IMR-90 (cell line): ENCODE measurements at regions not wholly inside any gene's neighbourhood (a gene's known extent, or its start where the extent isn't known, plus 50 kb on each side); places are given as distances from the start of the nearest gene placed in this dataset.

Experiments used
- ATAC-seq: fragments of 200-7000 bp; cut with Tn5 transposase; 2 replicates; pipeline ENCODE4 v1.9.1; 2020; ENCODE audit warnings: low read depth, mild to moderate bottlenecking, moderate library complexity
- BruUV-seq: library from RNA; stranded (reverse); fragments of 400-500 nt; replicated peaks from 2 replicates; lab custom pipeline; 2021; lab: Mats Ljungman, UMichigan
- CTCF ChIA-PET: fragments of 300-600 bp; formaldehyde crosslinking; extraction: SDS; loops from one replicate; lab custom pipeline; 2021; ENCODE audit warnings: antibody characterized with exemption; lab: Yijun Ruan, JAX
- POLR2A ChIA-PET: fragments of 300-600 bp; sonication (Branson Sonifier 250); formaldehyde crosslinking; loops from one replicate; lab custom pipeline; 2022; ENCODE audit warnings: antibody characterized with exemption; ENCODE audit not compliant: unreplicated experiment; lab: Charles Lee
- DNase-seq: peaks from one replicate; pipeline ENCODE4 v3.0.0; 2013
- H2AFZ ChIP-seq: replicated peaks from 2 replicates; pipeline ENCODE3; 2013; ENCODE audit warnings: low read length, mild to moderate bottlenecking; ENCODE audit not compliant: poor library complexity
- H2AK5ac ChIP-seq: 2 replicates; pipeline ENCODE4 v1.6.1; 2013; ENCODE audit warnings: low read depth, low read length, inconsistent platforms
- H2AK9ac ChIP-seq: replicated peaks from 2 replicates; pipeline ENCODE3; 2013; ENCODE audit warnings: mild to moderate bottlenecking, low read depth, low read length, moderate library complexity; ENCODE audit not compliant: poor library complexity
- H2BK120ac ChIP-seq: 2 replicates; pipeline ENCODE4 v1.6.1; 2013; ENCODE audit warnings: low read depth, low read length, inconsistent platforms
- H2BK15ac ChIP-seq: 3 replicates; pipeline ENCODE4 v1.6.1; 2013; ENCODE audit warnings: low read depth, low read length, inconsistent platforms
- H2BK20ac ChIP-seq: 2 replicates; pipeline ENCODE4 v1.6.1; 2013; ENCODE audit warnings: low read depth, mild to moderate bottlenecking, inconsistent platforms, low read length, moderate library complexity
- H2BK5ac ChIP-seq: 2 replicates; pipeline ENCODE4 v1.6.1; 2013; ENCODE audit warnings: mild to moderate bottlenecking, low read depth, low read length, inconsistent platforms; ENCODE audit not compliant: poor library complexity, severe bottlenecking
- H3K14ac ChIP-seq: replicated peaks from 2 replicates; pipeline ENCODE4 v1.6.1; 2013; ENCODE audit warnings: low read depth, low read length, inconsistent platforms
- H3K18ac ChIP-seq: 2 replicates; pipeline ENCODE4 v1.6.1; 2013; ENCODE audit warnings: low read depth, low read length, control low read depth
- H3K23ac ChIP-seq: 2 replicates; pipeline ENCODE4 v1.6.1; 2013; ENCODE audit warnings: low read depth, low read length, inconsistent platforms
- H3K27ac ChIP-seq: 2 replicates; pipeline ENCODE4 v1.5.1; 2013; ENCODE audit warnings: mild to moderate bottlenecking, control low read depth, low read length; ENCODE audit not compliant: insufficient read depth
- H3K27me3 ChIP-seq: 2 replicates; pipeline ENCODE4 v1.6.1; 2013; ENCODE audit warnings: low read length; ENCODE audit not compliant: control insufficient read depth, insufficient read depth
- H3K36me3 ChIP-seq: 2 replicates; pipeline ENCODE4 v1.6.1; 2013; ENCODE audit warnings: low read length, mixed read lengths; ENCODE audit not compliant: control insufficient read depth, insufficient read depth
- H3K4ac ChIP-seq: 2 replicates; pipeline ENCODE4 v1.6.1; 2013; ENCODE audit warnings: low read depth, low read length, inconsistent platforms
- H3K4me1 ChIP-seq: 2 replicates; pipeline ENCODE4 v1.6.1; 2013; ENCODE audit warnings: low read length, mixed read lengths; ENCODE audit not compliant: control insufficient read depth, insufficient read depth
- H3K4me2 ChIP-seq: 2 replicates; pipeline ENCODE4 v1.6.1; 2013; ENCODE audit warnings: low read depth, mild to moderate bottlenecking, control low read depth, low read length, moderate library complexity
- H3K4me3 ChIP-seq: 2 replicates; pipeline ENCODE4 v1.5.1; 2013; ENCODE audit warnings: low read depth, mild to moderate bottlenecking, control low read depth, low read length, moderate library complexity; ENCODE audit not compliant: insufficient read depth
- H3K56ac ChIP-seq: 2 replicates; pipeline ENCODE4 v1.6.1; 2013; ENCODE audit warnings: low read length, inconsistent platforms; ENCODE audit not compliant: insufficient read depth; ENCODE audit errors: extremely low read depth
- H3K79me1 ChIP-seq, 2 experiments: 2 replicates each; pipeline ENCODE4 v1.6.1; 2013; ENCODE audit warnings: low read length in 2 of 2, inconsistent platforms in 1 of 2, low read depth in 1 of 2
- H3K9ac ChIP-seq: 2 replicates; pipeline ENCODE4 v1.6.1; 2013; ENCODE audit warnings: low read depth, low read length, control low read depth
- H3K9me1 ChIP-seq: 2 replicates; pipeline ENCODE4 v1.6.1; 2013; ENCODE audit warnings: low read length, inconsistent platforms; ENCODE audit not compliant: insufficient read depth
- H3K9me3 ChIP-seq: 2 replicates; pipeline ENCODE4 v1.6.1; 2013; ENCODE audit warnings: low read length; ENCODE audit not compliant: control insufficient read depth, insufficient read depth
- H4K20me1 ChIP-seq: 2 replicates; pipeline ENCODE4 v1.6.1; 2013; ENCODE audit warnings: low read length, inconsistent platforms; ENCODE audit not compliant: insufficient read depth
- H4K5ac ChIP-seq: 2 replicates; pipeline ENCODE4 v1.6.1; 2013; ENCODE audit warnings: mild to moderate bottlenecking, low read depth, low read length, control low read depth
- H4K8ac ChIP-seq, 2 experiments: 2 replicates each; pipeline ENCODE4 v1.6.1; 2013; ENCODE audit warnings: low read depth in 2 of 2, low read length in 2 of 2, control low read depth in 1 of 2, inconsistent platforms in 1 of 2
- H4K91ac ChIP-seq: 2 replicates; pipeline ENCODE4 v1.6.1; 2013; ENCODE audit warnings: low read depth, low read length, inconsistent platforms; ENCODE audit not compliant: insufficient read depth
- BHLHE40 ChIP-seq: fragments of 150-350 bp; IDR thresholded peaks from 2 replicates; pipeline ENCODE4 v1.6.1; 2016; ENCODE audit warnings: mild to moderate bottlenecking, low read depth, low read length
- RFX5 ChIP-seq: IDR thresholded peaks from 2 replicates; pipeline ENCODE4 v1.8.0; 2012; ENCODE audit warnings: low read depth, mild to moderate bottlenecking, low read length, moderate library complexity
- SMC3 ChIP-seq: fragments of 150-350 bp; IDR thresholded peaks from 2 replicates; pipeline ENCODE4 v1.6.1; 2016; ENCODE audit warnings: low read depth, mild to moderate bottlenecking, antibody characterized with exemption, low read length, moderate library complexity
- WGBS, 2 experiments: methylation state at CpG; one replicate each; pipeline versions ENCODE4 v1.1.5 to v1.1.7; 2013; ENCODE audit warnings: missing lambda C conversion rate in 2 of 2; ENCODE audit not compliant: insufficient read length in 1 of 2; ENCODE audit errors: extremely low coverage in 2 of 2; 5-methylcytosine and 5-hydroxymethylcytosine counted together
- dilution Hi-C: fragments of 300-500 bp; cut with HindIII; formaldehyde crosslinking; loops from one replicate; pipeline ENCODE4 v1.14.3; 2018; ENCODE audit warnings: low sequenced_read_pairs; ENCODE audit not compliant: unreplicated experiment
- in situ Hi-C: fragments of 300-500 bp; cut with MboI; formaldehyde crosslinking; loops from 3 replicates; pipeline ENCODE4 v1.14.3; 2019; ENCODE audit warnings: low sequenced_read_pairs, inconsistent platforms, mixed read lengths
- intact Hi-C: fragments of 100-400 bp; cut with micrococcal nuclease; formaldehyde crosslinking; loops from 2 replicates; pipeline ENCODE4 v1.10.0; 2022

- Histone ChIP-seq H3K56ac (no peak overlapping the region), H2BK20ac (no peak overlapping the region), H3K4me3 (no peak overlapping the region), H3K4me1 (peaks cover 6% of the 10 kb centered on the region; the same call in 1 of the 2 replicates), H3K23ac (no peak overlapping the region), H3K9ac (no peak overlapping the region), H4K8ac (no peak overlapping the region), H2AFZ (no peak overlapping the region), H3K27ac (no peak overlapping the region), H4K5ac (no peak overlapping the region), H4K91ac (no peak overlapping the region), H2BK5ac (no peak overlapping the region), H3K4ac (no peak overlapping the region), H3K79me1 (no peaks in the 10 kb centered on the region), H3K9me1 (no peaks in the 10 kb centered on the region), H3K14ac (no peak overlapping the region), H3K27me3 (peaks cover 6% of the 10 kb centered on the region; the same call in 1 of the 2 replicates), H2AK9ac (no peak overlapping the region), H3K9me3 (no peaks in the 10 kb centered on the region), H3K4me2 (no peak overlapping the region), H3K18ac (no peak overlapping the region), H2AK5ac (no peak overlapping the region), H3K36me3 (no peaks in the 10 kb centered on the region), H4K20me1 (peaks cover 18% of the 10 kb centered on the region), H2BK15ac (no peak overlapping the region), H2BK120ac (no peak overlapping the region)
- ChIA-PET CTCF (no interaction called here), POLR2A (no interaction called here)
- TF ChIP-seq RFX5 (no peak), BHLHE40 (no peak), SMC3 (no peak)
- in situ Hi-C loops (no loop called here), intact Hi-C loops (loop anchor here (10.0 kb wide), 1 partner anchor 57 kb away; no protein-coding TSS in a partner anchor), dilution Hi-C loops (no loop called here)
- DNase-seq = no peak
- no TSS peak for BruUV-seq
- no peak for ATAC-seq
- WGBS, 2 experiments = 74% methylated on average over 8 of the region's 10 CpGs; no CpG with 5 or more reads in 1 of the 2 experiments
Measured at GRCh38 chr11:70527429-70528045, 129.2 kb downstream of the CTTN start.
